Fibroblast of upper back skin (primary cell): ENCODE measurements at regions not wholly inside any gene's neighbourhood (a gene's known extent, or its start where the extent isn't known, plus 50 kb on each side); places are given as distances from the start of the nearest gene placed in this dataset.
"Not testable (repeated sequence)": the region's sequence is repeated elsewhere in the genome, so short reads cannot be mapped to it uniquely, and the experiment has no call there.

ENCODE experiments used
- DNase-seq: peaks from one replicate; pipeline ENCODE4 v3.0.0-alpha.2; 2013

DNA sequence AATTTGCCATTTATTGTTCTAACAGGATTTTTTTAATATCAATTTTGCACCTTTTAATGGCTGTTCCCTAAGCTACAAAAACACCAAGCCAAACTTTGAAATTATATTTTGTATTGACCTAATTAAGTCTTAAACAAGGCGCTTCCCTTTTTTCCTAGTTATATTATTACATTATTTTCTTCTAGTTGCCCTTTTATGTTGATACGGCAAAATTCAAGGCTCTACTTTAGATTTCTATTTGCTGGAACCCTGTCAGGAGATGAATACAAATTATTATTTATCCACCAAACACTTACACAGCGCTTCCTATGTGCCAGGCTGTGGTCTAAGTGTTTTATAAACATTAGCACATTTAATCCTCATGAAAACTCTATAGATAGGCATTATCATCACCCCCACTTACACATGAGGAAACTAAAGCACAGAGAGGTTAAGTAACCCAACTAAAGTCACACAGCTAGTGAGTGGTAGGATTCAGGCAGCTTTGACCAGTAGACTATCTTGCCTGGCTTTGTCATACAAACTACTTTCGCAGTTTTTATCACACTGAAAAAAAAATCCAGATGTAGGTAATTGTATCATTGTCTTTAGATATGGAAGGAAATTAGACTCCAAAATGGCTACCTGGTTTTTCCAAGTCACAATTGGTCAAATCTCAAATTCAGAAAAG, 456.5 kb downstream of the STK39 start:
- no peak for DNase-seq

DNA sequence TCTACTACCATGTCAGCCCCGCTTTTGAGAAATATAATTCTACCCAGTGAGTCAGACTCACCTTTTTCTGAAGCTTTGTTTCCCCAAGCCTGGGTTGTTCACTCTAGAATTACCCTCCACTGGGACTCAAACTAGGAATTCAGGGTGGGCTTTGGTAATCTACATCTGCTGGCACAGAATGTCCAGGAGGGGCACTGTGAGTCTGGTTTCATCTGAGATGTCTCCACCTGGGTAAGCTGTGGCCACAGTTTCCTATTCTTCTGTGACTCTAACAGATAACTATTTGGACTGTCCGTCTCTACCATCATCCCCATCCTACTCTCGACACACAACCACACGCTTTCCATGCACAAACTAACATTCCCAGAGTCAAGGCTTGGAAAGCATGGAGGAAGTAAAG, 457.2 kb downstream of the STK39 start:
- no peak for DNase-seq

DNA sequence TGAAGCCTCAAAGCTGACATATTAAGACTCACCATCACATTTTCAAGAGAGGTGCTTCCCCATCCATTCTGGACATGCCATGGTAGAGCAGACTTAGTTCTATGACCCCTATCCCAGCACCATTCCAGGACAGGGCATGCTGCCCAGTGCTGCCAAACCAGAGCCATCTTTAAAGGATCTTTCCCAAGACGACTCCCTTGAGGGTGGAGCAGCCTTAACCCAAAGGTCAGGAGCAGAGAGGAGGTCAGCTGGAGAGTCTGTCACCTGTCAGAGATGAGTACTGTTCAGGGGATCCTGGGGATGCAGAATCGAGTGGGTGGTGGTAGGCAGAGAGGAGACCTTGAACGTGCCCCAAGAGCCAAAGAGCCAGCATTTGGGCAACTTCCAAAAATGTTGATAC, 459.8 kb downstream of the STK39 start:
- no peak for DNase-seq

DNA sequence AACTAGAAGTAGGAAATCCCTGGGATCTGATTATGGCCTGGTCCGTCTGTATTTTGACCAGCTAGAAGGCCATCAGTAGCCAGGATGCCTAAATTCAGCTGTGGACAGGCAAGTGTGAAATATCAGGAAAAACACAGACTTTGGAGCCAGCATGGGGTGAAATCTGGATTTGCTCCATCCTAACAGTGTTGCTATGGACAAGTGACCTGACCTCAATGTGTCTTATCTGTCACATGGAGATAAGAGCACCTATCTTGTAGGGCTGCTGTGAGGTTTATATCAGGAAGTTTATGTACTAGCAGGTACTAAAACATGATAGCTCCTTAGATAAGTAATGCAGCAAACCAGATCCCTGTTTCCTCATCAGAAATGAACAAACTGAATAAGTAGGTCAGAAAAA, 460.4 kb downstream of the STK39 start:
- DNase-seq: no peak

DNA sequence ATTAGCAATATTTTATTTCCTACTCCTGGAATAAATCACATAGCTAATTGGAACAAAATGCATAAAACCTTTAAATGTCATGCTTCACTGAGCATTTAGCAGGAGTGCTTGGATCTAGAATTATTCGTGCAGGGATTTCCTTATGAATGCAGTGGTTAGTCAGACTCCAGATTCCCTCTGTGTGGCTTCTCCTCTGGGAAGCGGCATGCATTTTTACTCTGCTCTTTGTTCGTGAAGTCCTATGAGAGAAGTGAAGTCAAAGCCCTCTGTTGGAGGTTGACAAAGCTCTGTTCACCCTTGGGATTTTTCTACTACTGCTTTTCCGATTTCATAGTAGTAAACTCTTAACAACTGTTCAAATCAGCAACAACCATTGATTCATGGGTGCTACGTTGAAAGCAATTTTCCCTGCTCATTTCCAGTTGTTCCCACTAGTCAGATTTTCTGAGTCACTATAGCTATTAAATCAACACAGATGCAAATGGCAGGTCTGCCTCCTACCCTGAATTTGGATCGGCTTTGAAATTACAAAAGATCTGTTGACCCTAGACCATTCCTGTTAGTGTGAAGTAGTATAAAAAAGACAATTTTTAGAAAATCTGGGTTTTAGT, 461.7 kb downstream of the STK39 start:
- peak; percentile 4 for DNase-seq

DNA sequence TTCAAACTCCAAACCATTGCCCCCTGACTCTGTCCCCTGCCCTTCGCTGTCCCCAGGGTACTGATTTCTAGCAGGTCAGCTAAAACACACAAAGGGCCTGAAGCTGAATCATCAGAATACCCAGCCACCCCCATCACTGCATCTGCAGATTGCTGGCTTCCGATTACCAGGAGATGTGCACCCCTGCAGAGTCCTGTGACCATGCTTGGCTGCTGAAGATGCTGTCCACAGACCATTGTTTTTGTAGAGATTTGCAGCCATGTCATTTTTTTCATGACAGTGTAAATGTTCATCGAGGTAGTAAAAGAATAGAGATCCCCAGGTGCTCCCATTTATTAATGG, 463.3 kb downstream of the STK39 start:
- DNase-seq: no peak

DNA sequence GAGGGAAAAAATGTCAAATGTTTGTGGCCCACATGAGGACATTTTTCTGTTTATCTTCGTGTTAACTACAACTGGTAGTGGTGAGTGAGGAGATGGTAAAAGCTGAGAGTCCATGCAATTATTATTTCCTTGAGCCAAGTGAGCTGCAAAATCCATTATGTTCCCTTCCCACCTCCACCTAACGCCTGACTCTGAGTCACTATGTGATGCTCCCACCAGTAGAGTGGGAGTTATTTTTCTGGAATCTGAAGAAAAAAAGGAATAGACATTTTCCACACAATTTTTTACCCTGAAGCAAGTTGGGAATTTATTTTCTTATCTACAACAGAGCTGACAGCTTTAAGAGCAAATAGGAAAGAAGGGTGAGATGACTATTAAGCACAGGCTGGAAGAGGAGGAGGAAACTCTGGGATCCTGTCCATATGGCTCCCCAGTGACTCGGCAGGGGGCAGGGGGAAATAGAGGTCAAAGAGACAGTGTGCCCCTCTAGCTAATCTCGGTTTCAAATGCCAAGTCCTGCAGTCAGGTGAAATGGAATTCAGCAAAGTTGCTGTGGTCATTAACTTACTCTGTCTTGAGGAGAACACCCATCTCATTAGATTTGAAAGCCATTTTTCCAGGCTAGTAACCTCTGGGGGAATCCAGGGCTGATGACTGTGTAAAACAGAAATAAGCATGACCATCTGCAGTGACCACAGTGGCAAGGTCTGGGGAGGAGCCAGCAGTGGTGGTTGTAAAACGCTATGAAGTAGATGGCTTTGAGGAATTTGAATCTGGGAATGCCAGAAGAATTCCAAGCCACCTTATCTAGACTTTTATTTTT, 463.9 kb downstream of the STK39 start:
- DNase-seq: peak; percentile 25

- not testable (repeated sequence) for DNase-seq
Observed at GRCh38 chr2:167781629-167782028, 465.8 kb downstream of the STK39 start.

GRCh38 chr2:167776359-167776758, 471.0 kb downstream of the STK39 start:
- DNase-seq: no peak

- DNase-seq: no peak
Observed at GRCh38 chr2:167771628-167772027, 475.8 kb downstream of the STK39 start.

GRCh38 chr2:167769020-167769419, 478.4 kb downstream of the STK39 start:
- no peak for DNase-seq

DNA sequence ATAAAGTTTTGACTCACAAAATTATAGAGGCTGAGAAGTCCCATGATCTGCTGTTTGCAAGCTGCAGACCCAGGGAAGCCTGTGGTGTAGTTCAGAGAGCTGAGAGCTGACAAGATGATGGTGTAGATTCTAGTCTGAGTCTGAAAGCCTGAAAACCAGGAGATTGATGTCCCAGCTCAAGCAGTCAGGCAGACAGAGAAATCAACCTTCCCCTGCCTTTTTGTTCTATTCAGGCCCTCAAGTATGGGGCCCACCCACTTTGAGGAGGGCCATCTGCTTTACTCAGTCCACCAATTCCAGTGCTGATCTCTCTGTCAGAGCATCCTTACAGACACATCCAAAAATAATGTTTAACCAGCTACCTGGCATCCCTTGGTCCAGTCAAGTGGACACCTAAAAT, 479.6 kb downstream of the STK39 start:
- no peak for DNase-seq

DNA sequence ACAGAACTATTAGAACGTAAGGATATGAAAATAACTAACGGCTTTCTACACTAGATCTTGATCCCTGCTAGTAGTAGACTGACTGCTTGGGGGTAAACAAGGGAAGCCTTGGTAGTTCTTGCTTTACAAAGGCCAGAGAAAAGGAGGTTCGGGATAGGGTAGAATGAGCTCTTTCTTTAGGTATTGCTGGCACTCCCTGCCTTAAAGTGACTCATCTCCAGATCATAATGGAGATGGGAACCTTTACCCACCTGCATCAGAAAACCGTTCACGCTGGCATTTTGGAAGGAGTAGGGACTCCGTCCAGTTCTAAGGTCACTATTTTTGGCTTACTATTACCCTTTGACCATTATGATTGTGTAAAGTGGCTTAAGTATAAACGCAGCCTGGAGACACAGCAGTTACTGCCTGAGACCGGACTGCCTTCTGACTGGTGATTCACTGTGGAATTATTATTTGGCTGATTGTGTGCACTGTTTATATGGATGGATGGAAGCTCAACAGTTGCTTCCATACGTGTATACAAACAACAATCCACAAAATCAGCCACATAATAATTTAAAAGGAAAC, 482.5 kb downstream of the STK39 start:
- no peak for DNase-seq

GRCh38 chr2:167761465-167762136, 485.8 kb downstream of the STK39 start:
- DNase-seq: no peak

- no peak for DNase-seq
Observed at GRCh38 chr2:167759531-167759930, 487.9 kb downstream of the STK39 start.

DNA sequence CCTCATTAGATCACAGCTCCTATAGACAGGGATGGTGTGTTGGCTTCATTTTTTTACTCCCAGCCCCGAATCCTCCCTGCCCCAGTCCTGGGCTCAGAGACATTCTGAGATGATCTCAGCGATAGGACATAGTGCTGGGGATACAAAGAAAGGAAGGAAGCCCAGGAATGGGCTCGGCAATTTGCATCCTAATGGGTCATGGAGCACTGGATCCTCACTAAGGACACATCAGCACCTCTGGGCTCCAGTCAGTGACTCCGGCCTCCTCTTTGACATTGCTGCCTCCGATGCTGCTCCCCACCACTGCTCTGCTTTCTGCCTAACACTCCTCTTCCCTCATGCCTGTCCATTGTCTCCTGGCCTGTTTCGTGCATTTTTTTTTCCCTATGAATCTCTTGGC, 489.1 kb downstream of the STK39 start:
- no peak for DNase-seq

DNA sequence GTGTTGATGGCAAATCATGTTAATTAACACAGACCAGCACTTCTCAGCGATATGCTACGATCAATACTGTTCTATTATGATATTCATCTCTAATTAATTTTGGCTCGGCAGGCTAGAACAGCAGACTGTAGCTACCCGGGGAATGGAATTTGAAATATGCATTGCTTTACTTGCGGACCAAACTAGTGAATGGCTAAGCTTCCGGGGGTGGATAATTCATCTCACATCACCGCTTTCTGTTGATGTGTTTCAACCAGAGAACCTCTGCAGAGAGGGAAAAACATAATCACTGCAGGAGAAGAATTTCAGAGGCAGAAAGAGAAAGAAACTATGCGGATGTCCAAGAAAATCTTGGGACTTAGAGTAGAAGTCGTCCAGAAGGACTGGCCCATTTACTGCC, 490.9 kb downstream of the STK39 start:
- DNase-seq: peak; percentile 21

GRCh38 chr2:167753142-167753541, 494.3 kb downstream of the STK39 start:
- no peak for DNase-seq

DNA sequence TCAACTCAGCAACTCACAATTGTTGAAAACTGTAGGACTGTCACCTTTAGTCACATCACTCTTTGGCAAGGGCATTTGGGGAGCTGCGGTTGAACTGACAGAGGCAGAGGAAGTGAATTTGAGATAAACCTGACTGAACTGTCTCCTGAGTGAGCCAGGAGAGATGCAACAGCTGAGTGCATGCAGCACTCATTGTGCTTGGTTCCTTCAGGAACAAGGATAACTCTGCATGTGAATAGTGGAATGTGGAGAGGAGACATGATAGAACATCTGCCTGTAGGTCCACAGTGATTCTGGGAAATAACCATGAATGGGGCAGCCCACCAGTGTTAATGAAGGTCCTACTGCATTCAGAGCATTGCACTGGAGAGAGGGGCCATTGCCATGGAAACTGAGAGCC, 494.7 kb downstream of the STK39 start:
- DNase-seq: no peak

GRCh38 chr2:167750675-167751074, 496.7 kb downstream of the STK39 start:
- DNase-seq: no peak

- no peak for DNase-seq
Observed at GRCh38 chr2:167749660-167750059, 497.7 kb downstream of the STK39 start.

GRCh38 chr2:167749016-167749415, 498.4 kb downstream of the STK39 start:
- no peak for DNase-seq

GRCh38 chr2:167748536-167748935, 498.9 kb downstream of the STK39 start:
- no peak for DNase-seq
